Endothelial cell of hepatic sinusoid (primary cell): ENCODE measurements at regions not wholly inside any gene's neighbourhood (a gene's known extent, or its start where the extent isn't known, plus 50 kb on each side); places are given as distances from the start of the nearest gene placed in this dataset.

Experiments
- in situ Hi-C: cut with HindIII; loops from 2 replicates; pipeline ENCODE4 v1.10.0; 2017; ENCODE audit warnings: low sequenced_read_pairs

- in situ Hi-C loops = loop anchor here (5.0 kb wide), 1 partner anchor 83 kb away; no protein-coding TSS in a partner anchor
Measured at GRCh38 chr12:94789510-94790225, 139.3 kb upstream of the TMCC3 start.

- in situ Hi-C loops = no loop called here
Measured at GRCh38 chr12:94788298-94788697, 137.9 kb upstream of the TMCC3 start.

GRCh38 chr12:94786906-94787305, 136.5 kb upstream of the TMCC3 start:
- in situ Hi-C loops = no loop called here

GRCh38 chr12:94783862-94784261, 133.5 kb upstream of the TMCC3 start:
- in situ Hi-C loops = no loop called here

GRCh38 chr12:94783343-94783742, 133.0 kb upstream of the TMCC3 start:
- in situ Hi-C loops = no loop called here

- in situ Hi-C loops = no loop called here
Measured at GRCh38 chr12:94781835-94782234, 131.5 kb upstream of the TMCC3 start.

- in situ Hi-C loops = no loop called here
Measured at GRCh38 chr12:94779485-94779884, 129.1 kb upstream of the TMCC3 start.

- in situ Hi-C loops = no loop called here
Measured at GRCh38 chr12:94777936-94778335, 127.6 kb upstream of the TMCC3 start.

- in situ Hi-C loops = no loop called here
Measured at GRCh38 chr12:94775710-94776109, 125.4 kb upstream of the TMCC3 start.

- in situ Hi-C loops = loop anchor here (5.0 kb wide), 1 partner anchor 51 kb away; no protein-coding TSS in a partner anchor
Measured at GRCh38 chr12:94771741-94772140, 121.4 kb upstream of the TMCC3 start.

- in situ Hi-C loops = loop anchor here (5.0 kb wide), 1 partner anchor 51 kb away; no protein-coding TSS in a partner anchor
Measured at GRCh38 chr12:94771199-94771598, 120.8 kb upstream of the TMCC3 start.

GRCh38 chr12:94770791-94771190, 120.4 kb upstream of the TMCC3 start:
- in situ Hi-C loops = loop anchor here (5.0 kb wide), 1 partner anchor 52 kb away; no protein-coding TSS in a partner anchor

- in situ Hi-C loops = loop anchor here (5.0 kb wide), 1 partner anchor 52 kb away; no protein-coding TSS in a partner anchor
Measured at GRCh38 chr12:94769776-94770759, 119.7 kb upstream of the TMCC3 start.

GRCh38 chr12:94769047-94769420, 118.7 kb upstream of the TMCC3 start:
- in situ Hi-C loops = no loop called here

- in situ Hi-C loops = no loop called here
Measured at GRCh38 chr12:94768398-94769046, 118.2 kb upstream of the TMCC3 start.

- in situ Hi-C loops = no loop called here
Measured at GRCh38 chr12:94767956-94768355, 117.6 kb upstream of the TMCC3 start.

- in situ Hi-C loops = no loop called here
Measured at GRCh38 chr12:94766397-94766796, 116.0 kb upstream of the TMCC3 start.

- in situ Hi-C loops = no loop called here
Measured at GRCh38 chr12:94763462-94763861, 113.1 kb upstream of the TMCC3 start.

GRCh38 chr12:94762943-94763342, 112.6 kb upstream of the TMCC3 start:
- in situ Hi-C loops = no loop called here

- in situ Hi-C loops = no loop called here
Measured at GRCh38 chr12:94762259-94762942, 112.0 kb upstream of the TMCC3 start.
